ENCODE measurements at regions not wholly inside any gene's neighbourhood (a gene's known extent, or its start where the extent isn't known, plus 50 kb on each side); places are given as distances from the start of the nearest gene placed in this dataset.
"Not testable (repeated sequence)": the region's sequence is repeated elsewhere in the genome, so short reads cannot be mapped to it uniquely, and the experiment has no call there.

DNA sequence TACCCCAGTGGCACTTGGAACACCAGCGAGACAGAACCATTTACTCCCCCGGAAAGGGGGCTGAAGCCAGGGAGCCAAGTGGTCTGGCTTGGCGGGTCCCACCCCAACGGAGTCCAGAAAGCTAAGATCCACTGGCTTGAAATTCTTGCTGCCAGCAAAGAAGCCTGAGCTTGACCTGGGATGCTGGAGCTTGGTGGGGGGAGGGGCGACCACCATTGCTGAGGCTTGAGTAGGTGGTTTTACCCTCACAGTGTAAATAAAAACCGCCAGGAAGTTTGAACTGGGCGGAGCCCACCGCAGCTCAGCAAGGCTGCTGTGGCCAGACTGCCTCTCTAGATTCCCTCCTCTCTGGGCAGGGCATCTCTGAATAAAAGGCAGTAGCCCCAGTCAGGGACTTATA lies 62.8 kb downstream of the RPS24 start:
- not testable (repeated sequence) for DNase-seq

DNA sequence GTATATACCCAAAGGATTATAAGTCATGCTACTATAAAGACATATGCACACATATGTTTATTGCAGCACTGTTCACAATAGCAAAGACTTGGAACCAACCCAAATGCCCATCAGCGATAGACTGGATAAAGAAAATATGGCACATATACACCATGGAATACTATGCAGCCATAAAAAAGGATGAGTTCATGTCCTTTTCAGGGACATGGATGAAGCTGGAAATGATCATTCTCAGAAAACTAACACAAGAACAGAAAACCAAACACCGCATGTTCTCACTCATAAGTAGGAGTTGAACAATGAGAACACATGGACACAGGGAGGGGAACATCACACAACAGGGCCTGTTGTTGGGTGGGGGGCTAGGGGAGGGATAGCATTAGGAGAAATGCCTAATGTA lies 68.9 kb downstream of the RPS24 start:
- not testable (repeated sequence) for DNase-seq

DNA sequence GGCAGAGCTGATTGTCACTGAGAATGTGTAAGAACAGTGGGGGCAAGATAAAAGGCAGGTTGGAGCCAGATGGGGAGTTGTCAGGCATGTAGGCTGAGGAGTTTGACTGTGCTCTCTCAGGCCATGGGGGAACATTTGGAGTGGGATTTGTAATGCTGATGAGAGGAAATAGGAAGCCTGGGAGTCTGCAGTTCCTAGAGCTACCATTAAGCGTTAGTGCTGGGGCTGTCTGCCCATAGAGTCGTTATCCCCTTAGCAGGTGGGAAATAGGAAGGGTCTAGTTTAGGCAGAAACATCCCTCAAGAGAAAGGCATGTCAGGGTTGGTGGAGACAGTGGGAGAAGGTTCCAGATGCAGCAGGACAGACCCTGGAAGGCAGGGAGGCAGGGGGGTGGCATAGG lies 75.5 kb downstream of the RPS24 start:
- DNase-seq = no peak

DNA sequence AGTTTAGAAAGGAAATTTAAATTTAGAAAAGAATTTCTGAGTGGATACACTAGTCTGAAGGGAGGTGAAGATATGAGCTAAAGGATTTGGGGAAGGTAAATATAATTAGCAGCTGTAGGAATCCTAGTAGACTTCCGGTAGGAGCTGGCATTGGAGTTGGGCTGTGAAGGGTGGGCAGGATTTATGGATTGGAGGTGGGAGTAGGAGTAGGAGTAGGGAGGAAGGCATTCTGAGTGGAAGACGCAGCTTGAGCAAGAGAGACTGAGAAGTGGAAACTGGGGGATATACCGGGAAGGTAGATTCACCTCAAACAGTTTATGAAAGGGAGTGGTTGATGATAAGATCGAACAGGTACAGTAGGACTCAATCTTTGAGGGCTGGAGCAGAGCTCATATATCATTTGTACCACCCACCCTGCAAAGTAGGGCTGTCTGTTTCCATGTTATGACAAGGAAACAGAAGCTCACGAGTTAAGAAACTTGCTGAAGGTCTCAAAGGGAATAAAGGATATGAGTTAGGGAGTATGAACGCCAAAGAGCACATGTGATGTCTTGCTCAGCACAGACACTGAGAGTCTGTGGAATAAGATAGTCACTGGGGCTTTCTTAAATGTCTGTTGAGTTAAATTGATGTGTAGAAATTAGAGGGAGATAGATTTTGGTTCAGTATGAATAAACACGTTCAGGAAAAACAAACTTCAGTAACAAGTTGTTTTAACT lies 81.6 kb downstream of the RPS24 start:
- DNase-seq = no peak

DNA sequence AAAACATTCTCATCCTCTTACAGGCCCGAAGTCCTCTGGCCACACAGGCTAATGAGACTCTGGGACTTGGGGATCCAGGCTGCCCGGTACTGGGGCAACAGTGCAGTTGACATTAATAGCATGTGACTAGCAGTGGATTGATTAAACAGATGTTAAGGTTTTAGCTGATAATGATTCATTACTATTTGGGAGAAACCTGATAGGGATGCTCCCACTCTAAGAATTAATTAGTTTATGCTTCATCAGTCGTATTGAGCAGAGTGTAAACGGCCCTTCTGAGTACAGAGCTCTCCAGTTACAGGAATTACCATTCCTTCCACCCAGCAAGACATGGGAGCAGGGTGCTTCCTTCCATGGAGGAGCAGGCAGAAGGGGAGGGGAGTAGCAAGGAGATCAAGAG lies 82.7 kb downstream of the RPS24 start:
- no peak for DNase-seq

DNA sequence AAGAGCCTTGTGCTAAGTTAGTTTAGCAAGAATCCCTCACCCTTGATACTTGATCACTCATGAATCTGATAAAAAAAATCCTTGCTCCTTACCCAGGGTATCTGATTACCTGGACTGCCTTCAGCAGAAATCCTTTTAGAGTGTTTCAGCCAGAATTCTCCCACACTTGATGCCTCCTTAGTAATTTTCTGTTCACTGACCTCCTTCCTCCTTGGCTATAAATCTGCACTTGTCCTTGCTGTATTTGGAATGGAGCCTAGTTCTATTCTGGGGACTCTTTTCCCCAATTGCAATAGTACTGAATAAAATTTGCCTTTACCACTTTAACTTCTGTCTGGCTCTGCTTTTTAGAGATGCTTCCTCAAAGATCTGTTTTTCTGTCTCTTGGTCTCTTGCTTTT lies 84.9 kb downstream of the RPS24 start:
- DNase-seq = no peak

DNA sequence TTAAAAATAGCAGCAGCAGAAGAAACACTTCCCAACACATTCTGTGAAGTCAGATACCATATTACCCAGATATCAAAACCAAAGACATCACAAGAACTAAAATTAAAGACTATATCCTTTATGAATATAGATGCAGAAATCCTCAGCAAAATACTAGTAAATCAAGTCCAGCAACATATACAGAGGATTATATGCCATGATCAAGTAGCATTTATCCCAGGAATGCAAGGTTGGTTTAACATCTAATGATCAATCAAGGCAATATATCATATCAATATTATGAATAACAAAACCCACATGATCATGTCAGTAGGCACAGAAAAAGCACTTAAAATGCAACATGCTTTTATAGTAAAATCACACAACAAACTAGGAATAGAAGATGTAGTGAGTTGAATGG lies 88.1 kb downstream of the RPS24 start:
- DNase-seq = no peak

DNA sequence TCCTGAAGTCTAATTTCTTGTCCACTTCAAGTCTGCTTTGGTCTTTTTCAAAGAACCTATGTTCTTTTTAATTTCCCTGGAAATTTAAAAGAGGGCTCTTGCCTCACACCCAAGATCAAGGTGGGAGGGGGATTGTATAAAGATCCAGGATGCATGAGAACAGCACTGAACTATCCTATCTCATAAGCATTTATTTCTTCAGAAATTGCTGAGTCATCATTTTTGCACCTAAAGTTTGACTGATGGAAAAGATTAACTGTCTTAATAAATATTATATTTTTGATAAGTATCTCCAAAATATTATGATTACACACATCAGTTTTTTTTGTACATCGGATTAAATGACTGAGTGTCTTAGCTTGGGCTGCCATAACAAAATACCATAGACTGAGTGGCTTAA lies 90.5 kb downstream of the RPS24 start:
- DNase-seq = no peak

DNA sequence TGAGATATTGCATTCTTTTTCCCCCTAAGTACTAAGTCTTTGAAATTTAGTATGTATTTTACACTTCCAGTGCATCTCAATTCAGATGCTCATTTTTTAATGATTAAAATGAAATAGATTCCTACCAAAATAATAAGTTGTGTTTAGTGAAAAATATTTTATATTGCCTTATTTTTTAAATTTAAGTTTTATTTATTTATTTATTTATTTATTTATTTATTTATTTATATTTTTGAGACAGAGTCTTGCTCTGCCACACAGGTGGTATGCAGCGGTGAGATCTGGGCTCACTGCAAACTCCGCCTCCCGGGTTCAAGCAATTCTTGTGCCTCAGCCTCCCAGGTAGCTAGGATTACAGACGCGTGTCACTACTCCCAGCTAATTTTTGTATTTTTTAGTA lies 95.5 kb downstream of the RPS24 start:
- no peak for DNase-seq

DNA sequence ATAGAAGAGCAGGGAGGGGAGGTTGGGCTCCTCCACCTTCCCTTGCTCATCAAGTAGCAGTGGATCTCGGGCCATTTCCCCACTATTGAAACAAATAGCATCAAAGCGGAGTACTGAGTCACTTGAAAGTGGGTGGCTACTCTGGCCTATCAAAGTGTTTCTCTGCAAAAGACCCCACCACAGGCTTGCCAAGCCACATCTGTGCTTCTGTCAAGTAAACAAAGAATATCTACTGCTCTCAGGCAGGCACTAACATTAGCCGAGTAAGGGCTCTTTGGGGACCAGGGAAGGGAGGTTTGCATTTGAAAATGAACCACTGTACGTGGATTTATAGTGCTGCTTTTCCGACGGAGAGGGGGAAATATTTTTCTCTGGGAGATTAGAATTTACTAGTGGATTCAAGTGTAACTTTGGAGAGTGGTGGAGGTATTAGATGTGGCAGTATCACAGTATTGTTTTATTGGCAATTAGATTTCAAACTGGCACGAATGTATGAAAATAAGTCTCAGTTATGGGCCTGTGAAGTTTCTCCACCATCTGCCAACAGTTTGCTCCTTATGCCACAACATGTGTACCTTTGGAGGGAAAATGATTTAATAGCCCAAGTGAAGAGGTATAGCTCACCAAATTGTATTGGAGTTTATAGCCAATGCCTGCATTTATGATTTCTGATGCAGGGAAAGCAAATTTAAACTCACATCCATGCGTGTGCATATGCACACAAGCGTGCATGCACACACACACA lies 97.5 kb downstream of the RPS24 start:
- DNase-seq = no peak

DNA sequence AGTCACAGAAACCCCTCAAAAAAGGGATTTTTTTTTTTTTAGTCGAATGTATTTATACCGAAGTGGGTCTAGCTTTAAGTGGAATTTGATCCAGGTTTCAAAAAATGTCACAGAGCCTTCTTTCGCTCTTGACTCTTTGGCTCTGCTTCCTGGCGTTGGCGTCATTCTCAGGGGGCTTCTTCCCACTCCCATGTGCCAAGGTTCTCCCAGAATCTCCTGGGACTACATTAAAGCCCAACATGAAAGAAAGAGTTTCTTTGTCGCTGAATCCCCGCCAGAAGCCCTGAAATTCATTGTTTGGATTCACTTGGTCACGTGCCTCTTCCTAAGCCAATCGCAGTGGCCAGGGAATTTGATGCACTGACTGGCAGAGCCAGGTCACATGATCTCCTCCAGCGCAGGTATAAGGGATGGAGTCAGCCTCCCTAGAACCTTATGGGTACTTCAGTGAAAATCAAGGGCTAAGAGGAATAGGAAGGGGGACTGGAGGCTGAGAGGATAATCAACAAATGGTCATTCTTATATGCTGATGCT lies 101.2 kb downstream of the RPS24 start:
- DNase-seq = no peak

DNA sequence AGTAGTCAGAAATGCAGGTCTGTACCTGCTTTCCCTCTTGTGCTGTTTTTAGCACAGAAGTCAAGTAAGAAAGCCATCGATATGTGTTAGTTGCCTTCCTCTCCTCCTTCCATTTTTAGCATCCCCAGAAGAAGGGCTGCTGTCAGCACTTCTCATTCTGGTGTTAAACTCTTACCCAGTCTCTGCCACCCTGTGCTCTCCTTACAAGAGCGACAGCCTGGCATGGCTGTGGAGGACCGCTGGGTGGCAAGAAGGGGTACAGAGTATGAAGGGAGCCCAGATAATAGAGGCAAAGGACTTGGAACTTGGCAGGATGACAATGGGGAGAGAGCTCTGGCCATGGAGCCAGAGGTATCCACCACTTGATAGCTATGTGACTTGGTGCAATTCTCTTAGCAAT lies 103.5 kb downstream of the RPS24 start:
- no peak for DNase-seq

DNA sequence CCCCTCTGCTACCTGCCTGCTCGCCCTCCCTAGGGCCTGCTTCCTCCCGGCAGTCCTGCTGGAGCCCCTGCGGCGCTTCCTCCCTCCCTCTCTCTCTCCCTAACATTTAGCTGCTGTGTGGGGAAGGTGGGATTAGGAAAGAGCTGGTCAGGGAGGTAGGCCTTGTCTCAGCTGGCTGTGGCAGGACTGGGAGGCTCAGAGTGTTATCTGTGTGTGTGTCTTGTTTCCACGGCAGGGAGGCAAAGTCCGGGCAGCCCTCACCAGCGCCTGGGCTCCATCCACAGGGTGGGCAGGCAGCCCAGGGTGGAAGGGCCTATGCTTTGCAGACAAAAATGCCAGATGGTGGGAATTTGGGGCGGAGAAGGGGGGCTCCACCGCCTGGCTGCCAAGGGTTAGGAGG lies 105.7 kb downstream of the RPS24 start:
- no peak for DNase-seq

DNA sequence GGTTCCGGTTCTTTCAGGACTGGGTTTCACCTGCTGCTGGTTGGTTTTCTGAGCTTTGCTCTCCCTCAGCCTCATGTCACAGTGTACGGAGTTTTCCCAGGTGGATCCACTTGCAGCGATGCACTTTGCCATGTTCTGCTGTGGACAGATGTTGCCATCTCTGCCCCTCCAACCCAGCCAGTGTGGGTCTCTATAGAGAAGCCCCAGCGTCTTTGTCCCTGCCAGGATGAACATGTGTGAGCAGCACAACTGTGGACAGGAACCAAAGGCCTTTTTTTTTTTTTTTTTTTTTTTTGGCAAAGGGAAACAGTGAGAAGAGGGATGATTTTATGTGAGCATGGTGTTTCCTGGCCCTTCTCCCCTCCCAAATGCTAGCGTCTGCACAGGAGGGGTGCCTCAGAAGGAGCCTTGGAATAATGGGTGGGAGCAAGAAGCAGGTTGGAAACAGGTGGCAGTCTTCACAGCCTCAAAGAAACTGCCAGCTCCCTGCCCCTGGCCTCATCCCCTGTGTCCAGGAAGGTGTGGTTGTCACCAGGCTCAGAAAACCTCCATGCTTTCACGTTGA lies 106.5 kb downstream of the RPS24 start:
- no peak for DNase-seq

DNA sequence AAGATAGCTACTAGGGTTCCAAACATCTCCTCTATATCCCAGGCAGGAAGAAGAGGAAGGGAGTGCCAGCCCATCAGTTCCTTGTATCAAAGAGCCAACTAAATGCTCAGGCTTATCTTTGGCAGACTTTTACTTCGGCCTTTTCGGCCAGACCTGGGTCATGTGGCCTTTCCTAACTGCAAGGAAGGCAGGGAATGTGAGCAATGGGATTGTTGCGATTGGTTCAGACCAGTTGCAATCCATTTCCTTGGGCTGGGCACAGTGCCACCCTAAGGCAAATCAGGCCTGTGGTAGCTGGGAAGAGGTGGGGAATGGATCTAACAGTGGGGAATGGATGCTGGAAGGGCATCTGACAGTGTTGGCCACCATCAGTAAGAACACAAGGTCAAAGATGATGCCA lies 109.9 kb downstream of the RPS24 start:
- DNase-seq = no peak

DNA sequence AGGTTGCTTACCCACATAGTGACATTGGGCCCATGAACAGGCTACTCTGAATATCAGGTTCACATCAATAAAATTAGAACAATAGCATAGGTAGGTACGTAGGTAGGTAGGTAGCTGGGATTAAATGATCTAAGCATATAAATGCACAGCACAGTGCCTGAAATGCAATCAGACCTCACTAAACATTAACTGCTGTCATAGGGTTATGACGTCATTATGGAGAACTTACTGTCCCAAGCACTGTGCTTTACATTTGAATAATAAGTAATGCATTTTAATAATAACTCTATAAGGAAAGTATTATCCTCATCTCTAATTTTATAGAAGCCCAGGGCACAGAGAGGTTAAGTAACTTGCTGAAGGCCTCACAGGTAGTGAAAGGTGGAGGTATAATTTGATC lies 112.5 kb downstream of the RPS24 start:
- DNase-seq = no peak

DNA sequence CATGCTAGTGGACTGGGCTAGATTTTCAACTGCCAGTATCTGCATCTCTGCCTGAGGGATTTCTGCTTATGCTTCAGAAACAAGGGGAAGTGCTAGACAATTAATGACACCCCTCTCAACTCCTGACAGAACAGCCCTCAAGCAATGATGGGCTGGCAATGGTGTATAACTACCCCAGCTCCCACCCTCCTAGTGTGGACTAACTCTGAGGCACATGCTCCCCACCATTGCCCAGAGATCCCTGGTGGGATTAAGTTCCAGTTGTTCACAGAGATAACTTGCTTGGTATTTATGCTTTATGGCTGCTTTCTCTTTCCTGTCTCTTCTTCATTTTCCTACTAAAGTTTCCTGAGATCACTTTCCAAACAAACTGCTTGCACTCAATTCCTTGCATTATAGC lies 113.5 kb downstream of the RPS24 start:
- DNase-seq = no peak

DNA sequence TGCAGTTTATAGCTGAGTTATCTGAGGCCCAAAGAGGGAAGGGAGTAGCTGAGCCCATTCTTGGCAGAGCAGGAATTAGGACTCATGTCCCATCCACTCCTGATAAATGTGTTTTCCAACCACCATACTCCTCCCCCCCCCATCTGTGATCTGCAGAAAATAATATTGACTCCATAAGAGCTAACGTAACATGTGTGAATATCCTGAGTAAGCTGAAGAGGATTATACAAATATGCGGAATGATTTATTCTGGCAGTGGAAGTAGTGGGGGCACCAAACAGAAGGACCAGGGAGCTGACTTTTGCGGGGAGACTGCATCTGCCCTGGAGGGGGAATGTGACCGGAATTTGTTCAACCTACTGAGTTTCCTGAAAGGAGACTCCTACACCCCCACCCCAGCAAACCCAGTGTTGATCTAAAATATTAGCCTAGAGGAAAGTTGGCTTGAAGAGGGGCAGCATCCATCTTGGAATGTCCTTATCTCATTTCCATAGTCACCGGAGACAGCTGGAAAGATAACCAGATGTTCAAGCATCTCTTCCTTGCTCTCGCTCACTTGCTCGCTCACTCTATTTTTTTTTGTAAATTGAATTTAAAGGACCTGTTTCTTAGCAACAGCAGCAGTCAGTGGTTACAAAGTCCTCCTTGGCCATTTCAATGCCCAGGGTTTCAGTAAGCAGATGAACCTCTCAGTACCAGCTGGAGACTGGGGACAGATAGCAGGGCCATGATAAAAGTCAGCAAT lies 114.7 kb downstream of the RPS24 start:
- DNase-seq = no peak

DNA sequence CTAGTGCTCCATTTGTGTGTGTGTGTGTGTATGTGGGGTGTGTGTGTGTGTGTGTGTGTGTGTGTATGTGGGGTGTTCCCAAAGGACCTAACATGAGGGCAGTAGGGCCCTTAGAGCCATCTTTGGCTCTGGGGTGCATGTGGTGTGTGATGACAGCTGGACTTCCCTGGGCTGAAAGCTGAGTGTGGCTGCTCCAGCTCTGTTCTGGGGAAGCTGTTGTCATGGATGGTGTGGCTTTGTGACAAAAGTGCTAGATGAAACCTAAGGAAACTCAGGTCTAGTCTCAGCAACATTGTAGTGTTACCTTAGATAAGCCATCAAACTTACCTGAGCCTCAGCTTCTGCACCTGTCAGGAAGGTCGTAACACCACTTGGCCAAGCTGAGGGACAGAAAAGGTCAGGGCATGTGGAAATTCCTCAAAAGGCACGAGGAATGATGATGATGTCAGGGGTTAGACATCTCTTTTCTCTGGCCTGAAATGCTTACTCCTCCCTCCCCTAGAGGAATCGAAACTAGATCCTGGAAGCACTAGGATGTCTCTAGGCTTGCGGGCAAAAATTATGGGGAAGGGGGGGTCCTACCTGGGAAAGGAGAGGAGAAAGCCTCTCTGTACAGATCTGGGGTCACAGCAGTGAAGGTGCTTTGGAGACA lies 115.4 kb downstream of the RPS24 start:
- DNase-seq = no peak

DNA sequence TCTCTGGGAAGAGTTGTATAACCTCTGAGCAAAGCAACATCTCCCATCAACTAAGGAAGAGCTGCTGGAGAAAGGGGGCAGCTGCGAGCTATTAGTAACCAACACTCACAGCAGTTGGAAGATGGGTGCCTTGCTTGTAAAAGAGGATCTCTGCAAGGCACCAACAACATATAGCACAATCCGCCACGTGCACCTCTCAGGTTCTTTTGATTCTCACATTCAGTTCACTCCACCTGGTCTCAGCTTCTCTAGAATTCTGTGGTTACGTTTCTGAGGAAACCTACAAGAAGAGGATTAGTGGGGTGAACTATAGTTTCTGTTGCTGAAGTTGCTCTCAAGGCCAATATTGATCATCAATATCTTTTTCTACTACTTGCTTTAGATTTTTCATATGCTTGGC lies 117.1 kb downstream of the RPS24 start:
- DNase-seq = no peak

DNA sequence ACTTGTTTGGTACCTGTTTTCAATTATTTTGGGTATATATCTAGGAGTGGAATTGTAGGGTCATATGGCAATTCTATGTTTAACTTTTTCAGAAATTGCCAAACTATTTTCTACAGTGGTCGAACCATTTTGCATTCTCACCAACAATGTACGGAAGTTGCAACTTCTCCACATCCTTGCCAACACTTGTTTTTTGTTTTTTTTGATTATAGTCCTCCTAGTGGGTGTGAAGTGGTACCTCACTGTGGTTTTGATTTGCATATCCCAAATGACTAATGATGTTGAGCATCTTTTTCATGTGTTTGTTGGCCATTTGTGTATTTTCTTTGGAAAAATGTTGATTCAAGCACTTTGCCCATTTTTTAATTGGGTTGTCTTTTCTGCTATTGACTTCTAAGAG lies 122.1 kb downstream of the RPS24 start:
- no peak for DNase-seq

DNA sequence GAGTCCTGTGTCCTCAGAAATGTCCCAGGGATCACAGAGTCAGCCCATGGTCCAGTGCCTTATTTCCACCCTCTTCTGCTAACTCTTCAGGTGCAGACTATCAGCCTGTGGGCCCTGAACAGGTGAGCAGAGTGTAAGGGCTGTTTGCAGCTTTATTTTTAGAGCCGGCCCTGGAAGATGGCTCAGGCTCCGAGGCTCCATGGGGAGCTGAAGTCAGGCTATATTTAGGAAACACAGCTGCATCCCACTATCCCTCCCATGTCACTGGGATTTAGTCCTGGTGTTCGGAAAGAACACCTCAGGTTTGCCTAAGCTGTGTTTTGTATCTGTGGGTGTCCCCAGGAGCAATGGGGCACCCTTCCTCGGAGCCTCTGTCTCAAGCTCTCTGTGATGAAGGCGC lies 126.9 kb downstream of the RPS24 start:
- DNase-seq = no peak

DNA sequence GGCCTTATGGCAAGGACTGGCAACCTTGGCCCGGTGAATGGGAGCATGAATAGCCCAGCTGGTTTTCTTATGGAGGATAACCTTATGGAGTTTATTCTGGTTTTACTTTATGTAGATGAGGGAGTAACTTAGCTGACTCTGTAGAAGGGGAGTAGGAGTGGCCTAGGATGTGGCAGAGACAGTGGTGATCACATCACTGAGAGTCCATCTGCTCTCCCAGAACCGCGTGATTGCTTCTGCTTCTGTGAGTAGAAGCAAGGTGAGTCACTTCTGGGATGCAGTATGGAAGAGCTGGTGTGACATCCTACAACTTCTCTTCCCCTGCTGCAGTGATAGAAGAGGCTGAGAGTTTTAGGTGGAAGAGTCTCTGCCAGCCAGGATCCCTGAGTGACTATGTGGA lies 129.2 kb downstream of the RPS24 start:
- DNase-seq = no peak

All from effector CD4-positive, alpha-beta T cell (primary cell).